Endodermal cell (in vitro differentiated cells): ENCODE measurements at regions not wholly inside any gene's neighbourhood (a gene's known extent, or its start where the extent isn't known, plus 50 kb on each side); places are given as distances from the start of the nearest gene placed in this dataset.

Experiments used
- DNase-seq: peaks from one replicate; pipeline ENCODE4 v3.0.0-alpha.2; 2017
- H3K27ac ChIP-seq: 2 replicates; pipeline ENCODE4 v1.5.1; 2013; ENCODE audit warnings: mild to moderate bottlenecking, low read depth, low read length, moderate library complexity
- H3K27me3 ChIP-seq: 2 replicates; pipeline ENCODE4 v1.6.1; 2013; ENCODE audit warnings: mild to moderate bottlenecking, low read length, moderate library complexity; ENCODE audit not compliant: insufficient read depth, control insufficient read depth, poor library complexity, severe bottlenecking
- H3K36me3 ChIP-seq: 2 replicates; pipeline ENCODE4 v1.7.0; 2013; ENCODE audit warnings: mild to moderate bottlenecking, low read length, moderate library complexity; ENCODE audit not compliant: control insufficient read depth, insufficient read depth
- H3K4me1 ChIP-seq: one replicate; pipeline ENCODE4 v1.7.0; 2013; ENCODE audit warnings: low read length; ENCODE audit not compliant: control insufficient read depth, insufficient read depth
- H3K4me3 ChIP-seq: 2 replicates; pipeline ENCODE4 v1.5.1; 2013; ENCODE audit warnings: mild to moderate bottlenecking, low read length, moderate library complexity
- H3K9ac ChIP-seq: 2 replicates; pipeline ENCODE4 v1.6.1; 2013; ENCODE audit warnings: mild to moderate bottlenecking, low read length, moderate library complexity; ENCODE audit not compliant: poor library complexity, severe bottlenecking; ENCODE audit errors: extremely low read depth
- H3K9me3 ChIP-seq: 2 replicates; pipeline ENCODE4 v1.6.1; 2013; ENCODE audit warnings: mild to moderate bottlenecking, low read length, moderate library complexity; ENCODE audit not compliant: control insufficient read depth
- H3K27ac Mint-ChIP-seq: 2 replicates; pipeline ENCODE4 v1.8.0; 2020; ENCODE audit warnings: mixed read lengths
- H3K27me3 Mint-ChIP-seq: 2 replicates; pipeline ENCODE4 v1.8.0; 2021; ENCODE audit warnings: mild to moderate bottlenecking, mixed read lengths; ENCODE audit not compliant: insufficient read depth
- H3K36me3 Mint-ChIP-seq: 2 replicates; pipeline ENCODE4 v1.8.0; 2020; ENCODE audit warnings: low read depth, mixed read lengths
- H3K4me1 Mint-ChIP-seq: 2 replicates; pipeline ENCODE4 v1.8.0; 2020; ENCODE audit warnings: mixed read lengths
- H3K4me3 Mint-ChIP-seq: 2 replicates; pipeline ENCODE4 v1.8.0; 2020; ENCODE audit warnings: mild to moderate bottlenecking, moderate library complexity, mixed read lengths
- H3K9me3 Mint-ChIP-seq: 2 replicates; pipeline ENCODE4 v1.8.0; 2020; ENCODE audit warnings: mild to moderate bottlenecking, mixed read lengths
- CTCF ChIP-seq: fragments of 200-600 bp; sonication (generic); conservative IDR thresholded peaks from 2 replicates; pipeline ENCODE4 v1.5.0; 2021; ENCODE audit warnings: antibody characterized with exemption, mild to moderate bottlenecking
- WGBS, 2 experiments: methylation state at CpG; one replicate each; pipeline versions ENCODE4 v1.1.5 to v1.1.7; 2013; ENCODE audit warnings: missing lambda C conversion rate in 2 of 2, mixed read lengths in 1 of 2; ENCODE audit not compliant: insufficient coverage in 1 of 2, insufficient read length in 1 of 2; 5-methylcytosine and 5-hydroxymethylcytosine counted together

DNA sequence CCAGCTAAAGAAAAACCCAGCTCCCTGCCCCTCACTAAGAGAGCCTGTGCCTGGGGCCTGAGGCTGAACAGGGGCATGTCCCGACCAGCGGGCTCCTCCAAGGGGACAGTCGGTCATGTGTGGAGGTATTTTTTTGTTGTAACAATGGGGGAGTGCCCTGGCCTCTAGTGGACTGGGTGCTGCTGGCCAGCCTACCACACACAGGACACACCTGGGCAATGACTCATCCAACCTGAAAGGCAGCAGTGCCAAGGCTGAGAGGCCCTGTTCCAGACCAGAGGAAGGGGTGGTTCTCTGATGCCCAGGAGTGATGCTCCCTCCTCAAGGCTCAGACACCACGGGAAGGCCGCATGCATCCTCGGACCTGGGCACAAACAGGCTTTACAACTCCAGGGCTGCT is 181.5 kb downstream of the OLFM1 start:
- Mint-ChIP-seq H3K27ac (no peak overlapping the region), H3K36me3 (no peaks in the 10 kb centered on the region)
- peaks cover 3% of the 10 kb centered on the region for H3K4me1 ChIP-seq

DNA sequence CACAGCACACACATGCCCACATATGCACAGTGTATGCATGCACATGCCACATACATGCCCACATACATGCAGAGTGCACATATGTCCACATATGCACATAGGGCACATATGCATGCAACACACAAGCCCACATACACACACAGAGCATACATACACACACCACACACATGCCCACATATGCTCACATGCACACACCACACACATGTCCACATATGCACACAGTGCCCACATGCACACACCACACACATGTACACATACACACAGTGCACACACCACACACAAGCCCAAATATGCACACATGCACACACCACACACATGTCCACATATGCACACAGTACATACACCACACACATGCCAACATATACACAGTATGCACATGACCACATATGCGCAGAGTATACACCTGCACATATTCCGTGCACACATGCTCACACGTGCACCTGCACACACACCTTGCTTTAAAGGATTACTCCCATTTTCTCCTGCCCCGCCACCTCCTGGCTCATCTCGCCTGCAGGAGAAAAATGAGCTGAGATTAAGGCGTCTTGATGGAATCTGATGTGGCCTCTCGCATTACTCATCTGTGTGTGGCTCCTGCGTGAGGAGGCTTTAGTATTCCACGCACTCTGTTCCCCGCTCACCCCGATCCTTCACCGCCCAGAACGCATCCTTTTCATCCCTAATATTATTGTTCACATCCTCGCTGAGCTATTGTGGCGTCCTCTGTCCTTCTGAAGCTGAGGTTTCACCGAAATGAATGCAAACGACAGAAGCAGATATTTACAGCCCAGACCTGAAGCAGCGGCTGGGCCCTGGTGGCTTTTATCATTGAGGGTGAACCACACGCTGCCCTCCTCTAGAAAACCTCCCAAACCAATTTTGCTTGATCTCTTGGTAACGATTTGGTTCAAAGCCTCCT is 182.7 kb downstream of the OLFM1 start:
- no peaks in the 10 kb centered on the region for H3K27me3 ChIP-seq
- H3K36me3 ChIP-seq, result no peaks in the 10 kb centered on the region
- TF ChIP-seq CTCF, result no peak
- H3K27ac Mint-ChIP-seq, result no peak overlapping the region
- H3K36me3 Mint-ChIP-seq, result no peaks in the 10 kb centered on the region
- WGBS, 2 experiments, result 86 to 91% methylated on average over 20 of the region's 20 CpGs
- no peak overlapping the region for H3K9ac ChIP-seq
- DNase-seq, result no peak
- peaks cover 4% of the 10 kb centered on the region for H3K27me3 Mint-ChIP-seq
- peaks cover 8% of the 10 kb centered on the region for H3K4me1 Mint-ChIP-seq
- H3K4me3 Mint-ChIP-seq, result no peak overlapping the region
- H3K4me1 ChIP-seq, result peaks cover 3% of the 10 kb centered on the region
- no peaks in the 10 kb centered on the region for H3K9me3 Mint-ChIP-seq
- H3K9me3 ChIP-seq, result no peaks in the 10 kb centered on the region
- peak overlapping the region; percentile 17 for H3K27ac ChIP-seq
- no peak overlapping the region for H3K4me3 ChIP-seq

More for the DNA sequence above, 181.5 kb downstream of the OLFM1 start:
- Mint-ChIP-seq H3K9me3 (no peaks in the 10 kb centered on the region), H3K4me3 (no peak overlapping the region), H3K4me1 (peaks cover 8% of the 10 kb centered on the region), H3K27me3 (peaks cover 4% of the 10 kb centered on the region)
- WGBS, 2 experiments, result 93 to 95% methylated on average over 4 to 6 of the region's 6 CpGs
- Histone ChIP-seq H3K9me3 (no peaks in the 10 kb centered on the region), H3K4me3 (no peak overlapping the region), H3K27ac (no peak overlapping the region), H3K27me3 (no peaks in the 10 kb centered on the region), H3K36me3 (no peaks in the 10 kb centered on the region), H3K9ac (no peak overlapping the region)
- no peak for DNase-seq
- TF ChIP-seq CTCF, result no peak

- no peaks in the 10 kb centered on the region for H3K27me3 ChIP-seq
- Mint-ChIP-seq H3K36me3 (no peaks in the 10 kb centered on the region), H3K9me3 (no peaks in the 10 kb centered on the region), H3K27ac (no peak overlapping the region), H3K4me3 (no peak overlapping the region), H3K4me1 (peaks cover 12% of the 10 kb centered on the region), H3K27me3 (peaks cover 4% of the 10 kb centered on the region)
- no peak for TF ChIP-seq CTCF
- H3K27ac ChIP-seq, result no peak overlapping the region
- DNase-seq, result no peak
- peaks cover 3% of the 10 kb centered on the region for H3K4me1 ChIP-seq
- H3K4me3 ChIP-seq, result no peak overlapping the region
- no peaks in the 10 kb centered on the region for H3K36me3 ChIP-seq
- 92 to 97% methylated on average over 17 to 19 of the region's 19 CpGs for WGBS, 2 experiments
- no peak overlapping the region for H3K9ac ChIP-seq
- H3K9me3 ChIP-seq, result no peaks in the 10 kb centered on the region
Measured at GRCh38 chr9:135271425-135271824, 184.0 kb downstream of the OLFM1 start.
